Upper lobe of left lung (tissue), 4 donors: ENCODE measurements at regions not wholly inside any gene's neighbourhood (a gene's known extent, or its start where the extent isn't known, plus 50 kb on each side); places are given as distances from the start of the nearest gene placed in this dataset.

Experiments
- CTCF ChIP-seq, 6 experiments: fragments of 450-650 bp in 4 of 6; fragments of 200-600 bp in 2 of 6; sonication (generic) in 2 of 6; IDR thresholded peaks; one replicate each; pipeline ENCODE4 v1.5.1; 2016 to 2019; ENCODE audit warnings: antibody characterized with exemption in 6 of 6
- EP300 ChIP-seq, 4 donors: sonication (generic); formaldehyde crosslinking; IDR thresholded peaks; one replicate each; pipeline ENCODE4 v1.5.1; 2017; ENCODE audit warnings: antibody characterized with exemption in 4 of 4, control low read depth in 2 of 4
- POLR2A ChIP-seq, 4 donors: fragments of 450-650 bp; IDR thresholded peaks; one replicate each; pipeline ENCODE4 v1.5.1; 2016 to 2017; ENCODE audit warnings: antibody characterized with exemption in 4 of 4, mild to moderate bottlenecking in 2 of 4

- no peak for TF ChIP-seq EP300 (IDR thresholded peaks at IDR 0.05)
- no peak for TF ChIP-seq CTCF (IDR thresholded peaks at IDR 0.05)
- no peak for TF ChIP-seq POLR2A (IDR thresholded peaks at IDR 0.05)
Observed at GRCh38 chr13:91193358-91193757, 154.1 kb upstream of the MIR17HG start.
